HepG2 (cell line): ENCODE measurements at regions not wholly inside any gene's neighbourhood (a gene's known extent, or its start where the extent isn't known, plus 50 kb on each side); places are given as distances from the start of the nearest gene placed in this dataset.
"Not testable (repeated sequence)": the region's sequence is repeated elsewhere in the genome, so short reads cannot be mapped to it uniquely, and the experiment has no call there.

Experiments
- ATAC-seq: fragments of 200-7000 bp; cut with Tn5 transposase; 3 replicates; pipeline ENCODE4 v1.9.1; 2020; ENCODE audit warnings: mild to moderate bottlenecking, moderate library complexity
- BruUV-seq: library from RNA; stranded (reverse); fragments of 400-500 nt; replicated peaks from 2 replicates; lab custom pipeline; 2021; lab: Mats Ljungman, UMichigan
- CTCF ChIA-PET: fragments of 300-600 bp; formaldehyde crosslinking; extraction: SDS; loops from one replicate; lab custom pipeline; 2021; ENCODE audit warnings: low total read pairs, inconsistent platforms, low intra/inter-chr PET ratio; lab: Yijun Ruan, JAX
- POLR2A ChIA-PET: fragments of 350-600 bp; sonication (Branson Sonifier 250); formaldehyde crosslinking; loops from one replicate; lab custom pipeline; 2020; ENCODE audit warnings: antibody characterized with exemption, inconsistent platforms; lab: Yijun Ruan, JAX
- DNase-seq: peaks from one replicate; pipeline ENCODE4 v3.0.0-alpha.2; 2015; ENCODE audit warnings: low spot score
- FAIRE-seq: peaks from 3 replicates; lab custom pipeline; 2011; peaks lifted over from hg19 to GRCh38; lab: Jason Lieb, UNC
- H2AFZ ChIP-seq: one replicate; pipeline ENCODE4 v1.6.1; 2011; ENCODE audit warnings: low read length, inconsistent platforms
- H3K27ac ChIP-seq: fragments of 300-600 bp; 3 replicates; pipeline ENCODE4 v1.8.0; 2011; ENCODE audit warnings: mixed run types, mild to moderate bottlenecking, mixed read lengths, low read length, inconsistent platforms; ENCODE audit not compliant: insufficient read depth; ENCODE audit errors: extremely low read length
- H3K27me3 ChIP-seq, 2 experiments: fragments of 200-600 bp in 1 of 2; 2 replicates in 1 of 2; 3 replicates in 1 of 2; pipeline versions ENCODE4 v1.6.0 to v1.8.0; 2011; ENCODE audit warnings: low read length in 2 of 2, mild to moderate bottlenecking in 2 of 2, moderate library complexity in 2 of 2, inconsistent platforms in 1 of 2; ENCODE audit not compliant: insufficient read depth in 2 of 2, control insufficient read depth in 1 of 2
- H3K36me3 ChIP-seq, 2 experiments: fragments of 200-600 bp in 1 of 2; replicated peaks in 1 of 2; 2 replicates in 1 of 2; 3 replicates in 1 of 2; pipeline versions ENCODE4 v1.5.1 to v1.8.0; 2011; ENCODE audit warnings: low read length in 2 of 2, inconsistent platforms in 1 of 2; ENCODE audit not compliant: insufficient read depth in 2 of 2, control insufficient read depth in 1 of 2
- H3K4me1 ChIP-seq: 2 replicates; pipeline ENCODE4 v1.5.1; 2012; ENCODE audit warnings: low read length, inconsistent platforms; ENCODE audit not compliant: insufficient read depth
- H3K4me2 ChIP-seq: 2 replicates; pipeline ENCODE4 v1.6.0; 2011; ENCODE audit warnings: low read depth, low read length, inconsistent platforms
- H3K4me3 ChIP-seq, 3 experiments: fragments of 200-600 bp in 1 of 3; sonication (generic), shearing (Covaris generic) in 1 of 3; replicated peaks in 1 of 3; 2 replicates each; pipeline ENCODE4 v1.5.1; 2011 to 2016; ENCODE audit warnings: low read length in 3 of 3, inconsistent platforms in 2 of 3, low read depth in 2 of 3, mild to moderate bottlenecking in 2 of 3, control low read depth in 1 of 3, mixed read lengths in 1 of 3; ENCODE audit not compliant: insufficient read depth in 1 of 3
- H3K79me2 ChIP-seq: one replicate; pipeline ENCODE4 v1.6.1; 2011; ENCODE audit warnings: low read length, inconsistent platforms; ENCODE audit not compliant: insufficient read depth
- H3K9ac ChIP-seq: 2 replicates; pipeline ENCODE4 v1.6.0; 2011; ENCODE audit warnings: mild to moderate bottlenecking, low read depth, low read length, inconsistent platforms; ENCODE audit not compliant: insufficient read depth
- H3K9me3 ChIP-seq: 2 replicates; pipeline ENCODE4 v1.5.1; 2012; ENCODE audit warnings: mild to moderate bottlenecking, low read length
- H4K20me1 ChIP-seq: 2 replicates; pipeline ENCODE4 v1.6.0; 2011; ENCODE audit warnings: inconsistent platforms, mild to moderate bottlenecking, low read length, moderate library complexity; ENCODE audit not compliant: insufficient read depth
- ATM ChIP-seq: fragments of 450-650 bp; IDR thresholded peaks from 2 replicates; pipeline ENCODE4 v1.7.1; 2017; ENCODE audit warnings: mild to moderate bottlenecking, borderline replicate concordance
- CCAR2 ChIP-seq: fragments of 200-400 bp; formaldehyde crosslinking; optimal IDR thresholded peaks from 2 replicates; pipeline ENCODE3; 2018; ENCODE audit warnings: low read depth, mild to moderate bottlenecking, low read length, moderate library complexity
- CENPBD1 ChIP-seq: sonication (generic); formaldehyde crosslinking; IDR thresholded peaks from 2 replicates; pipeline ENCODE4 v1.8.0; 2022; ENCODE audit warnings: missing genetic modification reagents, low read depth, mild to moderate bottlenecking, borderline replicate concordance
- HMG20B ChIP-seq: conservative IDR thresholded peaks from 2 replicates; pipeline ENCODE4 v1.6.1; 2016; ENCODE audit warnings: missing genetic modification reagents, missing compliant biosample characterization
- MNT ChIP-seq: fragments of 450-650 bp; IDR thresholded peaks from 2 replicates; pipeline ENCODE4 v1.6.1; 2016
- PRMT3 ChIP-seq: sonication (generic); formaldehyde crosslinking; IDR thresholded peaks from 2 replicates; pipeline ENCODE4 v1.8.1; 2022; ENCODE audit warnings: low read depth, mild to moderate bottlenecking, moderate library complexity, missing genetic modification reagents, borderline replicate concordance
- TBX2 ChIP-seq: sonication (generic); formaldehyde crosslinking; IDR thresholded peaks from 2 replicates; pipeline ENCODE4 v1.5.0; 2020; ENCODE audit warnings: missing genetic modification reagents, mild to moderate bottlenecking, borderline replicate concordance
- WGBS: methylation state at CpG from one replicate; pipeline ENCODE4 v1.1.6; 2017; ENCODE audit warnings: low lambda C conversion rate; 5-methylcytosine and 5-hydroxymethylcytosine counted together
- in situ Hi-C: cut with HindIII; loops from 2 replicates; pipeline ENCODE4 v1.10.0; 2017; ENCODE audit warnings: low pct_unique_long_range_greater_than_20kb; ENCODE audit not compliant: extremely low pct_ligation_motif_present
- intact Hi-C: fragments of 100-400 bp; cut with micrococcal nuclease; formaldehyde crosslinking; loops from one replicate; pipeline ENCODE4 v1.10.0; 2022; ENCODE audit not compliant: unreplicated experiment

- ATAC-seq, H4K20me1 ChIP-seq, H3K9ac ChIP-seq, H3K79me2 ChIP-seq, CTCF ChIA-PET, intact Hi-C loops, BruUV-seq, H3K4me1 ChIP-seq, H2AFZ ChIP-seq, H3K27me3 ChIP-seq, H3K27ac ChIP-seq, H3K36me3 ChIP-seq, H3K4me2 ChIP-seq, H3K4me3 ChIP-seq: not testable (repeated sequence)
- WGBS: 0% methylated on average over 8 of the region's 14 CpGs
- peak; percentile 92 for TF ChIP-seq MNT
- TF ChIP-seq, all 625 proteins: peak for 1; not testable (repeated sequence) for 624
- DNase-seq, POLR2A ChIA-PET, in situ Hi-C loops, FAIRE-seq, H3K9me3 ChIP-seq: not testable (repeated sequence)
Measured at GRCh38 chr5:175331173-175332036, 112.6 kb downstream of the DRD1 start.

- H3K4me3 ChIP-seq: no peak overlapping the region
- no peak for ATAC-seq
- no TSS peak for BruUV-seq
- H3K4me2 ChIP-seq: no peak overlapping the region
- H3K36me3 ChIP-seq: no peaks in the 10 kb centered on the region
- H3K9ac ChIP-seq: no peak overlapping the region
- TF ChIP-seq TBX2: no peak
- no peak for TF ChIP-seq PRMT3
- no peak for TF ChIP-seq CCAR2
- no peak for TF ChIP-seq ATM
- no peak for TF ChIP-seq HMG20B (CRISPR knock-in tag)
- no peak for TF ChIP-seq CENPBD1 (CRISPR knock-in tag)
- TF ChIP-seq, all 625 proteins: peak for 0
- in situ Hi-C loops: no loop called here
- no peaks in the 10 kb centered on the region for H3K4me1 ChIP-seq
- intact Hi-C loops: no loop called here
- 18% methylated on average over 4 of the region's 6 CpGs for WGBS
- no peaks in the 10 kb centered on the region for H4K20me1 ChIP-seq
- H2AFZ ChIP-seq: no peak overlapping the region
- H3K27ac ChIP-seq: no peak overlapping the region
- no peaks in the 10 kb centered on the region for H3K9me3 ChIP-seq
- H3K79me2 ChIP-seq: no peaks in the 10 kb centered on the region
- FAIRE-seq (no peak), DNase-seq (no peak)
- ChIA-PET POLR2A (no interaction called here), CTCF (no interaction called here)
- peaks cover 2 to 8% of the 10 kb centered on the region in 2 experiments; a peak in 2 of 5 replicates for H3K27me3 ChIP-seq
Measured at GRCh38 chr5:175329976-175330375, 114.0 kb downstream of the DRD1 start.
